ENCODE measurements at regions not wholly inside any gene's neighbourhood (a gene's known extent, or its start where the extent isn't known, plus 50 kb on each side); places are given as distances from the start of the nearest gene placed in this dataset.

GRCh38 chr9:7860335-7860709 is 60.7 kb upstream of the DMAC1 start:
- Mint-ChIP-seq H3K4me1 (peaks cover 10% of the 10 kb centered on the region), H3K9me3 (peaks cover 6% of the 10 kb centered on the region), H3K4me3 (no peak overlapping the region), H3K27me3 (ENCODE audit: low read depth) (no peaks in the 10 kb centered on the region), H3K27ac (peak overlapping the region in 1 of 3 experiments; percentile 75), H3K36me3 (ENCODE audit: low read depth) (no peaks in the 10 kb centered on the region)
- TF ChIP-seq, protein P1, sequence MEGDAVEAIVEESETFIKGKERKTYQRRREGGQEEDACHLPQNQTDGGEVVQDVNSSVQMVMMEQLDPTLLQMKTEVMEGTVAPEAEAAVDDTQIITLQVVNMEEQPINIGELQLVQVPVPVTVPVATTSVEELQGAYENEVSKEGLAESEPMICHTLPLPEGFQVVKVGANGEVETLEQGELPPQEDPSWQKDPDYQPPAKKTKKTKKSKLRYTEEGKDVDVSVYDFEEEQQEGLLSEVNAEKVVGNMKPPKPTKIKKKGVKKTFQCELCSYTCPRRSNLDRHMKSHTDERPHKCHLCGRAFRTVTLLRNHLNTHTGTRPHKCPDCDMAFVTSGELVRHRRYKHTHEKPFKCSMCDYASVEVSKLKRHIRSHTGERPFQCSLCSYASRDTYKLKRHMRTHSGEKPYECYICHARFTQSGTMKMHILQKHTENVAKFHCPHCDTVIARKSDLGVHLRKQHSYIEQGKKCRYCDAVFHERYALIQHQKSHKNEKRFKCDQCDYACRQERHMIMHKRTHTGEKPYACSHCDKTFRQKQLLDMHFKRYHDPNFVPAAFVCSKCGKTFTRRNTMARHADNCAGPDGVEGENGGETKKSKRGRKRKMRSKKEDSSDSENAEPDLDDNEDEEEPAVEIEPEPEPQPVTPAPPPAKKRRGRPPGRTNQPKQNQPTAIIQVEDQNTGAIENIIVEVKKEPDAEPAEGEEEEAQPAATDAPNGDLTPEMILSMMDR (IDR thresholded peaks at IDR 0.05; ENCODE audit: unreplicated experiment in 3 of 3) = no peak

DNA sequence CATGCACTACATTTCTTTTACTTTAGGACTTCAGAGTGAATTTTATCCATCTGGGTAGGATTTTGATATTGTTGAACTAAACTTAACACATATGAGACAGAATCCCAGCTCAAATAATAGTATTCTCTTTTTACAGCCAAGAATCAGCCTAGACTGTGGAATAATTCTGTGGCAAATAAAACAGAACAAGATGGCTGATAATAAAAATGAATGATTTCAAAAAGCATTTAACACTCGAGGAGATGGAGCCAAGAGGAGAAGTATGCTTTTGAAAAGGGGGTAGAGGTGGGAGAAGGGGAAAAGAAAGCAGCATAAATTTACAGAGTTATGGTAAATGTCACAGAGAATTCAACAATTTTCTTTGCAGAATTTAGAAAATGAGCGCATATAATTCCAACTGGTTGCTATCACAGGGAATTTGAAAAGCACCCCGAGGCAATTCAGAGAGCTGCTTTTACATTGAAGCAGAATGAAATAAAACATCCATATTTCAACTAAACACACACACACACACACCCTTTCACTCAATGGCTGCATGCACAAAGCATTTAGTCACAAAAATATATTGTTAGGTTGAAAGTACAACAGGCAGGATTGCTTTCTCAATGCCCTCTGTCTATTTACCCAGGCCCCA is 60.2 kb upstream of the DMAC1 start:
- Mint-ChIP-seq H3K4me1 (peaks cover 10% of the 10 kb centered on the region), H3K36me3 (ENCODE audit: low read depth) (no peaks in the 10 kb centered on the region), H3K4me3 (no peak overlapping the region), H3K27me3 (ENCODE audit: low read depth) (no peaks in the 10 kb centered on the region), H3K27ac (peak overlapping the region in 2 of 3 experiments; percentile 67 to 75), H3K9me3 (peaks cover under 1% of the 10 kb centered on the region)
- TF ChIP-seq, protein P1 (IDR thresholded peaks at IDR 0.05; ENCODE audit: unreplicated experiment in 3 of 3) = no peak

GRCh38 chr9:7858166-7858565 is 58.6 kb upstream of the DMAC1 start:
- peaks cover 10% of the 10 kb centered on the region for H3K4me1 Mint-ChIP-seq
- no peaks in the 10 kb centered on the region for H3K9me3 Mint-ChIP-seq
- H3K27ac Mint-ChIP-seq = no peak overlapping the region
- H3K27me3 Mint-ChIP-seq (ENCODE audit: low read depth) = no peaks in the 10 kb centered on the region
- H3K36me3 Mint-ChIP-seq (ENCODE audit: low read depth) = no peaks in the 10 kb centered on the region
- TF ChIP-seq, protein P1 (IDR thresholded peaks at IDR 0.05; ENCODE audit: unreplicated experiment in 3 of 3) = no peak
- no peak overlapping the region for H3K4me3 Mint-ChIP-seq

DNA sequence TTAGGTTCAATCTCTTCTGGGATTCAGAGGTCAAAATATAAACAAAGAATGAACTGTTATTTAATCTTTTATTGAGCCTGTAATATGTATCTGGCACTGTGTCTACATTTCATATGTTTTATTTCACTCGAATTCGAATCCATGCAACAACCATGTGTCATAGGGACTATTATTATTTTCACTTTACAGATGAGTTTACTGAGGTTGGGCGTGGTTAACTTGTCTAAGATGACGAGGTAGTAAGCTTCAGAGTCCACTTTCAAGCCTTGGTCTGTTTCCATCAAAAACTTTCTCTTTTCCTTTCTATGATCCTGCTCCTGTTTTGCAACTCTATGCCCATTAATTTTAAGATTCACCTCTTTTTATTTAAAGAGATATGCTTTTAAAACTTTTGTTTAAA is 55.2 kb upstream of the DMAC1 start:
- peaks cover 2% of the 10 kb centered on the region for H3K4me1 Mint-ChIP-seq
- TF ChIP-seq, protein P1 (IDR thresholded peaks at IDR 0.05; ENCODE audit: unreplicated experiment in 3 of 3) = no peak
- no peaks in the 10 kb centered on the region for H3K36me3 Mint-ChIP-seq (ENCODE audit: low read depth)
- no peak overlapping the region for H3K4me3 Mint-ChIP-seq
- H3K27me3 Mint-ChIP-seq (ENCODE audit: low read depth) = no peaks in the 10 kb centered on the region
- H3K27ac Mint-ChIP-seq = no peak overlapping the region
- H3K9me3 Mint-ChIP-seq = peaks cover 4% of the 10 kb centered on the region
